Ishikawa (cell line): ENCODE measurements at regions not wholly inside any gene's neighbourhood (a gene's known extent, or its start where the extent isn't known, plus 50 kb on each side); places are given as distances from the start of the nearest gene placed in this dataset.

Experiments used
- CEBPB ChIP-seq: IDR thresholded peaks from 2 replicates; pipeline ENCODE4 v1.6.1; 2012
- CREB1 ChIP-seq: IDR thresholded peaks from 2 replicates; pipeline ENCODE4 v1.6.1; 2012; ENCODE audit warnings: low read depth
- EGR1 ChIP-seq: IDR thresholded peaks from 2 replicates; pipeline ENCODE4 v1.6.1; 2012
- EP300 ChIP-seq: IDR thresholded peaks from 2 replicates; pipeline ENCODE4 v1.6.1; 2012; ENCODE audit warnings: borderline replicate concordance
- FOXM1 ChIP-seq: IDR thresholded peaks from 2 replicates; pipeline ENCODE4 v1.6.1; 2012; ENCODE audit warnings: low read depth, borderline replicate concordance
- MAX ChIP-seq: IDR thresholded peaks from 2 replicates; pipeline ENCODE4 v1.6.1; 2012
- NFIC ChIP-seq: IDR thresholded peaks from 2 replicates; pipeline ENCODE4 v1.6.1; 2012
- RAD21 ChIP-seq: IDR thresholded peaks from 2 replicates; pipeline ENCODE4 v1.6.1; 2012; ENCODE audit warnings: low read depth
- REST ChIP-seq: IDR thresholded peaks from 2 replicates; pipeline ENCODE4 v1.6.1; 2012; ENCODE audit warnings: low read depth, mild to moderate bottlenecking
- TAF1 ChIP-seq: IDR thresholded peaks from 2 replicates; pipeline ENCODE4 v1.6.1; 2012; ENCODE audit warnings: low read depth, mild to moderate bottlenecking
- TCF12 ChIP-seq: IDR thresholded peaks from 2 replicates; pipeline ENCODE4 v1.6.1; 2012; ENCODE audit warnings: low read depth
- TEAD4 ChIP-seq: IDR thresholded peaks from 2 replicates; pipeline ENCODE4 v1.6.1; 2012
- USF1 ChIP-seq: IDR thresholded peaks from 2 replicates; pipeline ENCODE4 v1.6.1; 2012
- YY1 ChIP-seq: IDR thresholded peaks from 2 replicates; pipeline ENCODE4 v1.6.1; 2012; ENCODE audit warnings: low read depth
- ZBTB7A ChIP-seq: IDR thresholded peaks from 2 replicates; pipeline ENCODE4 v1.6.1; 2012; ENCODE audit warnings: low read depth

GRCh38 chr14:96625426-96625985, 123.3 kb downstream of the PAPOLA start:
- TF ChIP-seq FOXM1: no peak
- TF ChIP-seq EP300: no peak
- no peak for TF ChIP-seq TEAD4
- no peak for TF ChIP-seq NFIC

GRCh38 chr14:96626121-96626768, 124.1 kb downstream of the PAPOLA start:
- TF ChIP-seq EGR1 (no peak), EP300 (no peak), USF1 (no peak)

- TF ChIP-seq TAF1 (no peak), TCF12 (no peak), CEBPB (no peak), FOXM1 (no peak)
Observed at GRCh38 chr14:96626916-96627315, 124.7 kb downstream of the PAPOLA start.

- TF ChIP-seq YY1 (no peak), ZBTB7A (no peak), CEBPB (no peak), TCF12 (no peak), CREB1 (no peak), USF1 (no peak), EP300 (no peak), TAF1 (no peak), NFIC (no peak), FOXM1 (no peak), TEAD4 (no peak), RAD21 (no peak), REST (no peak), EGR1 (no peak), MAX (no peak)
Observed at GRCh38 chr14:96627386-96627785, 125.2 kb downstream of the PAPOLA start.

GRCh38 chr14:96627811-96628775, 125.9 kb downstream of the PAPOLA start:
- TF ChIP-seq EP300: no peak
- TF ChIP-seq FOXM1: no peak
- TF ChIP-seq CEBPB: no peak
- no peak for TF ChIP-seq TEAD4
- no peak for TF ChIP-seq NFIC
- no peak for TF ChIP-seq CREB1
- TF ChIP-seq MAX: no peak
- no peak for TF ChIP-seq EGR1
- no peak for TF ChIP-seq TCF12

GRCh38 chr14:96629082-96629481, 126.9 kb downstream of the PAPOLA start:
- TF ChIP-seq YY1 (no peak), ZBTB7A (no peak), TCF12 (no peak), TAF1 (no peak)

- TF ChIP-seq YY1 (no peak), TCF12 (no peak), TAF1 (no peak), FOXM1 (no peak), CEBPB (no peak), USF1 (no peak), MAX (no peak), NFIC (no peak), REST (no peak), TEAD4 (no peak), ZBTB7A (no peak), RAD21 (no peak), EP300 (no peak), EGR1 (no peak), CREB1 (no peak)
Observed at GRCh38 chr14:96629558-96630222, 127.5 kb downstream of the PAPOLA start.
